ENCODE measurements at regions not wholly inside any gene's neighbourhood (a gene's known extent, or its start where the extent isn't known, plus 50 kb on each side); places are given as distances from the start of the nearest gene placed in this dataset.

DNA sequence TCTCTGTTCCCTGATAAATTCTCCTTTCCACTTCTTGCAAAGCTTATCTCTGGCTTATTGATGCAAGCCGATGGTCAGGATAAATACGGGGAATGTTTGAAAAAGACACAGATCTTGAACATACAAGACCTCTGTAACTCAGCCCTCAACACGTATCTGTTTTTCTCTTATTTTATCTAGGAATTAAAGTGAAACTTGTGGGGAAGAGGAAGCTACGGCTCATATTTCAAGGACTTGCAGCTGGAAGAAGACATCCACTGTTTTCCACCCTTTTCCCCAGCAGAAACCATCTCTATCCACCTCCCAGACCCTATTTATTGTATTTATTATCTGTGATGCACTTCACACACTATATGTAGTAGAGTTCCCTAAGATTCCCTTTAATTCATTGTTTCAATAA lies 98.4 kb upstream of the TANK start:
- TF ChIP-seq POLR2AphosphoS5 (IDR thresholded peaks at IDR 0.05) (no peak), CTCF (IDR thresholded peaks at IDR 0.05) (no peak), POLR2A (IDR thresholded peaks at IDR 0.05) (no peak)
